Liver (tissue), 7 donors: ENCODE measurements at regions not wholly inside any gene's neighbourhood (a gene's known extent, or its start where the extent isn't known, plus 50 kb on each side); places are given as distances from the start of the nearest gene placed in this dataset.

Experiments
- DNase-seq: peaks from one replicate; pipeline ENCODE4 v3.0.0-alpha.2; 2017; ENCODE audit warnings: low spot score
- H3K27ac ChIP-seq, 2 donors: one replicate each; pipeline ENCODE4 v1.7.0; 2013; ENCODE audit warnings: inconsistent platforms in 2 of 2, low read length in 2 of 2, control low read depth in 1 of 2, low read depth in 1 of 2, mild to moderate bottlenecking in 1 of 2
- H3K27me3 ChIP-seq, 4 donors: one replicate each; pipeline versions ENCODE4 v1.6.1 to v1.7.0; 2013; ENCODE audit warnings: low read length in 3 of 4, inconsistent platforms in 1 of 4, mild to moderate bottlenecking in 1 of 4, moderate library complexity in 1 of 4; ENCODE audit not compliant: control insufficient read depth in 4 of 4, insufficient read depth in 4 of 4
- H3K36me3 ChIP-seq, 4 donors: one replicate each; pipeline versions ENCODE4 v1.6.1 to v1.7.0; 2013; ENCODE audit warnings: low read length in 3 of 4, mild to moderate bottlenecking in 3 of 4, low read depth in 1 of 4, moderate library complexity in 1 of 4; ENCODE audit not compliant: control insufficient read depth in 4 of 4, insufficient read depth in 3 of 4
- H3K4me1 ChIP-seq, 4 donors: one replicate each; pipeline versions ENCODE4 v1.6.1 to v1.7.0; 2013; ENCODE audit warnings: low read length in 3 of 4, mild to moderate bottlenecking in 3 of 4, moderate library complexity in 1 of 4; ENCODE audit not compliant: control insufficient read depth in 4 of 4, insufficient read depth in 4 of 4
- H3K4me3 ChIP-seq, 3 donors: one replicate each; pipeline versions ENCODE4 v1.6.1 to v1.7.0; 2013; ENCODE audit warnings: low read length in 3 of 3, control low read depth in 1 of 3, low read depth in 1 of 3, mild to moderate bottlenecking in 1 of 3
- H3K9ac ChIP-seq, 2 donors: one replicate each; pipeline ENCODE4 v1.7.0; 2013; ENCODE audit warnings: low read length in 2 of 2, mild to moderate bottlenecking in 2 of 2, moderate library complexity in 2 of 2, control low read depth in 1 of 2, low read depth in 1 of 2
- H3K9me3 ChIP-seq, 4 donors: one replicate each; pipeline versions ENCODE4 v1.6.1 to v1.7.0; 2013; ENCODE audit warnings: low read length in 3 of 4; ENCODE audit not compliant: control insufficient read depth in 4 of 4
- FOXA1 ChIP-seq: IDR thresholded peaks from 2 replicates; pipeline ENCODE4 v1.6.1; 2016; ENCODE audit warnings: antibody characterized with exemption
- FOXA2 ChIP-seq: IDR thresholded peaks from 2 replicates; pipeline ENCODE4 v1.6.1; 2016; ENCODE audit warnings: antibody characterized with exemption
- GABPA ChIP-seq, 2 donors: IDR thresholded peaks in 1 of 2; conservative IDR thresholded peaks in 1 of 2; 2 replicates each; pipeline ENCODE4 v1.6.1; 2016; ENCODE audit warnings: antibody characterized with exemption in 2 of 2, mild to moderate bottlenecking in 1 of 2, moderate library complexity in 1 of 2
- HNF4A ChIP-seq, 2 donors: conservative IDR thresholded peaks; 2 replicates each; pipeline ENCODE4 v1.6.1; 2016; ENCODE audit warnings: antibody characterized with exemption in 2 of 2, mild to moderate bottlenecking in 2 of 2
- HNF4G ChIP-seq: IDR thresholded peaks from 2 replicates; pipeline ENCODE4 v1.6.1; 2016; ENCODE audit warnings: antibody characterized with exemption
- MAX ChIP-seq: IDR thresholded peaks from 2 replicates; pipeline ENCODE4 v1.6.1; 2016; ENCODE audit warnings: antibody characterized with exemption
- NR2F2 ChIP-seq: IDR thresholded peaks from 2 replicates; pipeline ENCODE4 v1.6.1; 2016; ENCODE audit warnings: antibody characterized with exemption
- RAD21 ChIP-seq, 2 donors: IDR thresholded peaks; 2 replicates each; pipeline ENCODE4 v1.6.1; 2016; ENCODE audit warnings: antibody characterized with exemption in 2 of 2, mild to moderate bottlenecking in 2 of 2
- RXRA ChIP-seq, 2 donors: IDR thresholded peaks; 2 replicates each; pipeline ENCODE4 v1.6.1; 2017 to 2018; ENCODE audit warnings: antibody characterized with exemption in 2 of 2, mild to moderate bottlenecking in 1 of 2
- TAF1 ChIP-seq: conservative IDR thresholded peaks from 2 replicates; pipeline ENCODE4 v1.6.1; 2016; ENCODE audit warnings: antibody characterized with exemption, mild to moderate bottlenecking
- ZBTB33 ChIP-seq: IDR thresholded peaks from 2 replicates; pipeline ENCODE4 v1.6.1; 2016; ENCODE audit warnings: antibody characterized with exemption
- WGBS: extraction: QIAGEN DNeasy Blood & Tissue Kit; methylation state at CpG from one replicate; pipeline ENCODE4 v1.1.7; 2013; 5-methylcytosine and 5-hydroxymethylcytosine counted together
- donor health status: healthy.
- donor health status: healthy.
- donor health status: healthy.
- donor health status: healthy.

- no peak for TF ChIP-seq ZBTB33
- no peak for TF ChIP-seq HNF4A (conservative IDR thresholded peaks at IDR 0.05)
- no peak for TF ChIP-seq NR2F2
These were observed 474.7 kb upstream of the SUCLG2 start (continued) for GRCh38 chr3:68129065-68129464.

GRCh38 chr3:68123231-68123630 is 468.8 kb upstream of the SUCLG2 start:
- Histone ChIP-seq H3K27ac (no peak overlapping the region), H3K27me3 (no peaks in the 10 kb centered on the region), H3K4me1 (no peaks in the 10 kb centered on the region), H3K9ac (no peak overlapping the region), H3K9me3 (no peaks in the 10 kb centered on the region), H3K36me3 (no peaks in the 10 kb centered on the region), H3K4me3 (no peak overlapping the region)
- DNase-seq = no peak
- TF ChIP-seq RXRA (IDR thresholded peaks at IDR 0.05) (no peak), NR2F2 (no peak), MAX (no peak), RAD21 (IDR thresholded peaks at IDR 0.05) (no peak), GABPA (IDR thresholded peaks at IDR 0.05 in 1 of 2, conservative IDR thresholded peaks at IDR 0.05 in 1 of 2) (no peak), HNF4G (no peak), FOXA1 (no peak), FOXA2 (no peak), HNF4A (conservative IDR thresholded peaks at IDR 0.05) (no peak), ZBTB33 (no peak)
- WGBS = 82% methylated on average over 4 of the region's 4 CpGs

- H3K27ac ChIP-seq = no peak overlapping the region
- H3K4me1 ChIP-seq = no peaks in the 10 kb centered on the region
- WGBS = 65% methylated on average over 1 of the region's 1 CpG
- no peaks in the 10 kb centered on the region for H3K36me3 ChIP-seq
- no peak for TF ChIP-seq NR2F2
- DNase-seq = no peak
- H3K9ac ChIP-seq = no peak overlapping the region
- H3K4me3 ChIP-seq = no peak overlapping the region
- H3K27me3 ChIP-seq = no peaks in the 10 kb centered on the region
- no peaks in the 10 kb centered on the region for H3K9me3 ChIP-seq
These were observed 466.9 kb upstream of the SUCLG2 start for GRCh38 chr3:68121287-68121686.

- WGBS = 63% methylated on average over 1 of the region's 1 CpG
- TF ChIP-seq RXRA (IDR thresholded peaks at IDR 0.05) (peak in 1 of 2 donors; percentile 28), TAF1 (no peak), HNF4A (conservative IDR thresholded peaks at IDR 0.05) (peak; percentile 62 to 67)
- Histone ChIP-seq H3K27ac (no peak overlapping the region), H3K36me3 (no peaks in the 10 kb centered on the region), H3K4me1 (no peaks in the 10 kb centered on the region), H3K27me3 (no peaks in the 10 kb centered on the region), H3K9me3 (no peaks in the 10 kb centered on the region), H3K4me3 (no peak overlapping the region), H3K9ac (no peak overlapping the region)
- DNase-seq = no peak
These were observed 462.2 kb upstream of the SUCLG2 start for GRCh38 chr3:68116580-68116979.
